GM13976 (cell line): ENCODE measurements at regions not wholly inside any gene's neighbourhood (a gene's known extent, or its start where the extent isn't known, plus 50 kb on each side); places are given as distances from the start of the nearest gene placed in this dataset.

Experiments
- DNase-seq: peaks from one replicate; pipeline ENCODE4 v3.0.0; 2012; ENCODE audit warnings: low spot score
- CTCF ChIP-seq: IDR thresholded peaks from 2 replicates; pipeline ENCODE4 v1.5.1; 2012; ENCODE audit warnings: borderline replicate concordance, mild to moderate bottlenecking; ENCODE audit not compliant: insufficient read depth; ENCODE audit errors: extremely low read depth, missing control alignments, control extremely low read depth
- in situ Hi-C: fragments of 300-500 bp; cut with MboI; formaldehyde crosslinking; loops from one replicate; pipeline ENCODE4 v1.12.0; 2022; ENCODE audit warnings: low sequenced_read_pairs, mixed read lengths, inconsistent platforms; ENCODE audit not compliant: unreplicated experiment

- no peak for TF ChIP-seq CTCF
- in situ Hi-C loops: loop anchor here (10.0 kb wide), 1 partner anchor 118 kb away; no protein-coding TSS in a partner anchor
- DNase-seq: no peak
Observed at GRCh38 chr9:26746357-26747072, 146.1 kb downstream of the CAAP1 start.

DNA sequence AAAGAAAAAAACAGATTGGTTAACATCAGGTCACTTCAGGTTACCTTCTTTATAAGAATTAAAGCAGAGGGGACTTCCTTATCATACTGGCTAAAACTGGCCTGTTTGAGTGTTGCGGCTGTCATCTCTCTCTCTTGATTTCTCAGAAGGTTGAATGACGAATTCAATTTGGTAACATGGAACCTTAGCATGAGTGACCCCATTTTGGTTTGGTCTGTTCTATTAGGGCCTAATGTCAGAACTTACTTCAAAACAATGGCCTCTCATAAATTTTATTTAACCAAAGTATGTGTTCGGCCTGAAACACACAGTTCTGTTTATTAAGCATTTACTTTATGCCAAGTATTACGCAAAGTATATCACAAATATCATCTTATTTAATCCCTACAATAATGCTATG lies 147.5 kb downstream of the CAAP1 start:
- in situ Hi-C loops: loop anchor here (10.0 kb wide), 1 partner anchor 120 kb away; no protein-coding TSS in a partner anchor
- no peak for TF ChIP-seq CTCF
- no peak for DNase-seq

DNA sequence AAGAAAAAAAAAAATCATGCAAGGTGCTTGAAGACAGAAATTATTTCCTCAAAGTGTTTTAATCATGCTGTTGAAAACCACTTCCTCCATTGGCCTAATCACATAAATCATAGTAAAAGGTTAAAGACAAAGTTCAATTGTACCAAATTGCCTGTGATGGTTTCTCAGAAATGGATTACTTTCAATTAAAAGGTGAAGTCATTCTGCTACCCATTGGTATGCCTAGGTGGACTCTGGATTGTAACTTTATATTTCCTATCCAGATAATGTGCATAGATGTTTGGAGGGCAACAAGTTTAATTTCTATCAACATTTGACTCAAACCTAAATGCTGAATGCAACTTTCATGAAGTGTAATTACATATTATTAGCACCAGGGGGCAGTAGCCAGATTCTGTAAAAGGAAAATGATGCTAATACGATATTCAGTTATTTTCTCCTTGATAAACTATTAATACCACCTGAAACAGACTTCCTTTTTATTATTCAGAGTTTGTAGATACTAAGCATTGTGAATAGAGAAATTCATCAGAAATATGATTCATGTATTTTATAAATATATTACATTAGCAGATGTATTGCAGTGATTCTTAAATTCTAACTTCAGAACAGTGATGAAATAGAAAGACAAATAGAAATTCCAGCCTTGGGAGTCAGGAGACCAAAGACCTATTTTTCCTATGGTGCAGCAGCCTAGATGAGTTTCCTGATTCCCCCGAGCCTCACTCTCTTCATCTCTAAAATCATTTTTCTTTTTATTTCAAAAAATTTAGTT lies 148.2 kb downstream of the CAAP1 start:
- TF ChIP-seq CTCF: no peak
- in situ Hi-C loops: loop anchor here (10.0 kb wide), 1 partner anchor 120 kb away; no protein-coding TSS in a partner anchor
- no peak for DNase-seq

DNA sequence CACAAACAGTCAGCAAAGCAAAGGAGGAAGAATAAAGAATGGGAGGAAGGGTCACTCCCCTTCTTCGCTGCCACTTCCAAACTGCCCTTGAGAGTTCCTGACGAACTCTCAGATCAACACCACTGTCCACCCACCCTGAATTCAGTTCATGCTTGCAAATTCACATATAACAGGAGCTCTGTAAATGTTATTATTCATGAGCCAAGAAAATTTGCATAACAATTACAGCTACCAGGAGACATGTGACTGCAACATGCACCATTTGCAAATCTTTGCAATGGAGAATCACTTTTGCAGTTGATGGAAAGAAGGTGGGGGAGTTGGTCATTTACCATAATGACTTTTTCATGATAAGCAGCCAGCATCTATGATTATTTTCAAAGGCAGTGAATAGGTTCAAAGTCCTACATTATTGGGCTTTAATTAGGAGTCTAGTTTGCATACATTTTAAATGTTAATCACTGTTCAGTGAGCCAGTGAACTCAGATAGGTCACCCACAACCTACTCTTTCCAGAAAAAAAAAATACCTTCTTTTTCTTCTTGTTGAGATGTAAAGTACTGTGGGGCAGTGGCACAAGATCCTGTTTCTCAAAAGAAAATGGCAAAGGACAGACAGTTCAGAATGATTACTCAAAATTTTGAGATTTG lies 149.7 kb downstream of the CAAP1 start:
- no peak for TF ChIP-seq CTCF
- in situ Hi-C loops: loop anchor here (10.0 kb wide), 1 partner anchor 122 kb away; no protein-coding TSS in a partner anchor
- DNase-seq: no peak

DNA sequence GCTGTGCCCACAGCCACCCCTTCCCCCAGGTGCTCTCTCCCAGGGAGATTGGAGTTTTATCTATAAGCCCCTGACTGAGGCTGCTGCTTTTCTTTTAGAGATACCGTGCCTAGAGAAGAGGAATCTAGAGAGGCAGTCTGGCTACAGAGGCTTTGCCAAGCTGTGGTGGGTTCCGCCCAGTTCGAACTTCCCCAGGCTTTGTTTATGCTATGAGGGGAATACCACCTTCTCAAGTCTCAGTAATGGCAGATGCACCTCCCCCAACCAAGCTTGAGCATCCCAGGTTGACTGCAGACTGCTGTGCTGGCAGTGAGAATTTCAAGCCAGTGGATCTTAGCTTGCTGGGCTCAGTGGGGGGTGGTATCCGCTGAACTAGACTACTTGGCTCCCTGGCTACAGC lies 157.4 kb downstream of the CAAP1 start:
- in situ Hi-C loops: no loop called here
- DNase-seq: no peak
- no peak for TF ChIP-seq CTCF

DNA sequence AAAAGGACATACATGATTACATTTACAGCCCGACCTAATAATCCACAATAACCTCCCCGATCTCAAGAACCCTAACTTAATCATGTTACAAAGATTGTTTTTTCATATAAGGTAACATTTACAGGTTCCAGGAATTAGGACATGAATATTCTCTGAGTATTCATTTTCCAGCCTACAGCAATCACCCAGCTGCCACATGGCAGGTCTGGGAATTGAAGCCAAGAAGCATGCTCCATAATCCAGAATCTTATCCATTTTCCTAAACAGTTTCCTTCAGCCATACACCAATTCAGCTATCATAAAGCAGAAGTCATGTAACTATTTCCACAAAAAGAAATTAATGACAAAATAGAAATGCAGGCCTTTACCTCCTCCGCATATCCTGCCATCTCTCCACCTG lies 163.4 kb downstream of the CAAP1 start:
- no peak for TF ChIP-seq CTCF
- in situ Hi-C loops: no loop called here
- DNase-seq: no peak
